ENCODE measurements at regions not wholly inside any gene's neighbourhood (a gene's known extent, or its start where the extent isn't known, plus 50 kb on each side); places are given as distances from the start of the nearest gene placed in this dataset.
"Not testable (repeated sequence)": the region's sequence is repeated elsewhere in the genome, so short reads cannot be mapped to it uniquely, and the experiment has no call there.

- intact Hi-C loops (cut with DNase I) = no loop called here
- no peak for DNase-seq (ENCODE audit: low spot score)
Observed at GRCh38 chr3:65020281-65021160, 332.7 kb upstream of the ADAMTS9 start.

- intact Hi-C loops (cut with DNase I) = no loop called here
Observed at GRCh38 chr3:65019443-65020055, 331.7 kb upstream of the ADAMTS9 start.

GRCh38 chr3:65018801-65019200, 331.0 kb upstream of the ADAMTS9 start:
- intact Hi-C loops (cut with DNase I) = no loop called here

More at GRCh38 chr3:65019443-65020055, 331.7 kb upstream of the ADAMTS9 start:
- DNase-seq (ENCODE audit: low spot score) = no peak

GRCh38 chr3:65017359-65017758, 329.6 kb upstream of the ADAMTS9 start:
- no peak for DNase-seq (ENCODE audit: low spot score)
- intact Hi-C loops (cut with DNase I) = no loop called here

More at GRCh38 chr3:65018801-65019200, 331.0 kb upstream of the ADAMTS9 start:
- DNase-seq (ENCODE audit: low spot score) = no peak

- intact Hi-C loops (cut with DNase I) = no loop called here
- DNase-seq (ENCODE audit: low spot score) = no peak
Observed at GRCh38 chr3:65015711-65016110, 327.9 kb upstream of the ADAMTS9 start.

- no peak for DNase-seq (ENCODE audit: low spot score)
Observed at GRCh38 chr3:65013053-65013452, 325.3 kb upstream of the ADAMTS9 start.

GRCh38 chr3:65006300-65006739, 318.5 kb upstream of the ADAMTS9 start:
- intact Hi-C loops (cut with DNase I) = no loop called here
- no peak for DNase-seq (ENCODE audit: low spot score)

More at GRCh38 chr3:65013053-65013452, 325.3 kb upstream of the ADAMTS9 start:
- intact Hi-C loops (cut with DNase I) = no loop called here

GRCh38 chr3:65005486-65005885, 317.7 kb upstream of the ADAMTS9 start:
- DNase-seq (ENCODE audit: low spot score) = no peak
- intact Hi-C loops (cut with DNase I) = no loop called here

GRCh38 chr3:65004795-65005295, 317.0 kb upstream of the ADAMTS9 start:
- no peak for DNase-seq (ENCODE audit: low spot score)
- intact Hi-C loops (cut with DNase I) = no loop called here

- intact Hi-C loops (cut with DNase I) = no loop called here
- no peak for DNase-seq (ENCODE audit: low spot score)
Observed at GRCh38 chr3:65004306-65004705, 316.5 kb upstream of the ADAMTS9 start.

- intact Hi-C loops (cut with DNase I); DNase-seq (ENCODE audit: low spot score): not testable (repeated sequence)
Observed at GRCh38 chr3:65001119-65001518, 313.3 kb upstream of the ADAMTS9 start.

- no peak for DNase-seq (ENCODE audit: low spot score)
- intact Hi-C loops (cut with DNase I) = no loop called here
Observed at GRCh38 chr3:64998317-64998716, 310.5 kb upstream of the ADAMTS9 start.

- DNase-seq (ENCODE audit: low spot score) = no peak
- intact Hi-C loops (cut with DNase I) = no loop called here
Observed at GRCh38 chr3:64995857-64996551, 308.2 kb upstream of the ADAMTS9 start.

GRCh38 chr3:64993781-64994180, 306.0 kb upstream of the ADAMTS9 start:
- intact Hi-C loops (cut with DNase I) = no loop called here
- DNase-seq (ENCODE audit: low spot score) = no peak

GRCh38 chr3:64992530-64993285, 304.9 kb upstream of the ADAMTS9 start:
- DNase-seq (ENCODE audit: low spot score) = no peak
- intact Hi-C loops (cut with DNase I) = no loop called here

GRCh38 chr3:64988188-64988587, 300.4 kb upstream of the ADAMTS9 start:
- DNase-seq (ENCODE audit: low spot score) = no peak
- intact Hi-C loops (cut with DNase I) = no loop called here

GRCh38 chr3:64987726-64988125, 299.9 kb upstream of the ADAMTS9 start:
- intact Hi-C loops (cut with DNase I) = no loop called here
- DNase-seq (ENCODE audit: low spot score) = no peak

GRCh38 chr3:64985072-64985471, 297.3 kb upstream of the ADAMTS9 start:
- no peak for DNase-seq (ENCODE audit: low spot score)

More at GRCh38 chr3:64985072-64985471, 297.3 kb upstream of the ADAMTS9 start:
- intact Hi-C loops (cut with DNase I) = no loop called here
